WTC11 (cell line): ENCODE measurements at regions not wholly inside any gene's neighbourhood (a gene's known extent, or its start where the extent isn't known, plus 50 kb on each side); places are given as distances from the start of the nearest gene placed in this dataset.

Experiments used
- ATAC-seq: fragments of 200-7000 bp; cut with Tn5 transposase; 2 replicates; pipeline ENCODE4 v1.10.0; 2021; ENCODE audit warnings: mild to moderate bottlenecking, moderate library complexity
- CTCF ChIA-PET: fragments of 300-600 bp; sonication (Branson Sonifier 250); formaldehyde crosslinking; loops from one replicate; lab custom pipeline; 2021; ENCODE audit warnings: antibody characterized with exemption; lab: Charles Lee
- POLR2A ChIA-PET: fragments of 350-600 bp; sonication (Branson Sonifier 250); formaldehyde crosslinking; loops from one replicate; lab custom pipeline; 2021; ENCODE audit warnings: antibody characterized with exemption; lab: Charles Lee
- DNase-seq: peaks from one replicate; pipeline ENCODE4 v3.0.0; 2021; ENCODE audit warnings: low spot score
- H3K27ac Mint-ChIP-seq: 2 replicates; pipeline ENCODE4 v1.8.0; 2021; ENCODE audit warnings: mixed read lengths
- H3K27me3 Mint-ChIP-seq: 2 replicates; pipeline ENCODE4 v1.8.0; 2021; ENCODE audit warnings: low read depth, mild to moderate bottlenecking, moderate library complexity, mixed read lengths
- H3K36me3 Mint-ChIP-seq: 2 replicates; pipeline ENCODE4 v1.8.0; 2021; ENCODE audit warnings: mixed read lengths
- H3K4me1 Mint-ChIP-seq: 2 replicates; pipeline ENCODE4 v1.8.0; 2022; ENCODE audit warnings: mixed read lengths
- H3K4me3 Mint-ChIP-seq: 2 replicates; pipeline ENCODE4 v1.8.0; 2021; ENCODE audit warnings: mild to moderate bottlenecking, moderate library complexity, mixed read lengths
- H3K9me3 Mint-ChIP-seq: 2 replicates; pipeline ENCODE4 v1.8.0; 2021; ENCODE audit warnings: mixed read lengths
- GABPB1 ChIP-seq: sonication (generic); formaldehyde crosslinking; IDR thresholded peaks from 2 replicates; pipeline ENCODE4 v1.8.1; 2023; ENCODE audit warnings: mild to moderate bottlenecking, missing genetic modification reagents
- RORB ChIP-seq: fragments of 250-450 bp; sonication (Bioruptor Pico); IDR thresholded peaks from 2 replicates; pipeline ENCODE4 v1.9.0; 2021; ENCODE audit warnings: mild to moderate bottlenecking
- TCF7 ChIP-seq: sonication (generic); formaldehyde crosslinking; IDR thresholded peaks from 2 replicates; pipeline ENCODE4 v1.8.0; 2022; ENCODE audit warnings: mild to moderate bottlenecking, low read depth, missing genetic modification reagents, moderate library complexity
- TP53 ChIP-seq: sonication (generic); formaldehyde crosslinking; IDR thresholded peaks from 2 replicates; pipeline ENCODE4 v1.8.1; 2023; ENCODE audit warnings: mild to moderate bottlenecking, missing genetic modification reagents
- ZNF121 ChIP-seq: sonication (generic); formaldehyde crosslinking; IDR thresholded peaks from 2 replicates; pipeline ENCODE4 v1.8.0; 2023; ENCODE audit warnings: missing genetic modification reagents
- ZNF138 ChIP-seq: sonication (generic); formaldehyde crosslinking; conservative IDR thresholded peaks from 2 replicates; pipeline ENCODE4 v1.8.1; 2022; ENCODE audit warnings: mild to moderate bottlenecking, moderate library complexity, missing genetic modification reagents
- ZNF219 ChIP-seq: sonication (generic); formaldehyde crosslinking; IDR thresholded peaks from 2 replicates; pipeline ENCODE4 v1.8.0; 2023; ENCODE audit warnings: missing genetic modification reagents, mild to moderate bottlenecking, borderline replicate concordance
- TF ChIP-seq, protein P1 (sequence below): fragments of 250-450 bp; sonication (Bioruptor Pico); IDR thresholded peaks from 2 replicates; pipeline ENCODE4 v2.1.2; 2022; ENCODE audit warnings: mild to moderate bottlenecking, moderate library complexity
- TF ChIP-seq, protein P2 (sequence below): sonication (generic); formaldehyde crosslinking; IDR thresholded peaks from 2 replicates; pipeline ENCODE4 v1.8.1; 2022; ENCODE audit warnings: missing genetic modification reagents, borderline replicate concordance
- TF ChIP-seq, protein P3 (sequence below): sonication (generic); formaldehyde crosslinking; IDR thresholded peaks from 2 replicates; pipeline ENCODE4 v1.8.0; 2023; ENCODE audit warnings: mild to moderate bottlenecking, missing genetic modification reagents
- TF ChIP-seq, protein P4 (sequence below): sonication (generic); formaldehyde crosslinking; IDR thresholded peaks from 2 replicates; pipeline ENCODE4 v1.8.0; 2023; ENCODE audit warnings: missing genetic modification reagents, mild to moderate bottlenecking, borderline replicate concordance

DNA sequence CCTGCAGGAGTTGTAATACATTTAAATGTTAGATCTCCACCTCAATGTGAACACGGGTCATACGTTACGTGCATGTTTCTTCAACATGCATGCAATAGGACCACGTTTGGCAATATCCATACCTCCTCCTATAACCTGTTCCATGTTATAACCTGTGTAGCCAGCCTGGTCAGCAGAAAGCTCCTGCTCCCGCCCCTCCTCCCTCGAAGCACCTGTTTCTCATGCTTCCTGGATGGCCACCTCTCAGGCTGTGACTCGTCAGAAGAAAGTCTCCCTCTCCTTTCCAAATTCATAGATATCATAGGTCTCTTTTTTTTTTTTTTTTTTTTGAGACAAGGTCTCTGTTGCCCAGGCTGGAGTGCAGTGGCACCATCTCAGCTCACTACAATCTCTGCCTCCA is 96.5 kb downstream of the HMX1 start:
- peaks cover 8% of the 10 kb centered on the region for H3K4me1 Mint-ChIP-seq
- no peaks in the 10 kb centered on the region for H3K36me3 Mint-ChIP-seq
- ChIA-PET CTCF (interaction anchor here (0.7 to 1.4 kb wide), 2 partner anchors 87 to 110 kb away, joined by 4 to 5 read pairs; no protein-coding TSS in a partner anchor), POLR2A (no interaction called here)
- H3K9me3 Mint-ChIP-seq, result no peaks in the 10 kb centered on the region
- no peak for ATAC-seq
- DNase-seq, result no peak
- no peak overlapping the region for H3K27ac Mint-ChIP-seq
- H3K27me3 Mint-ChIP-seq, result no peaks in the 10 kb centered on the region; the same call in 1 of the 2 replicates
- TF ChIP-seq, protein P1, sequence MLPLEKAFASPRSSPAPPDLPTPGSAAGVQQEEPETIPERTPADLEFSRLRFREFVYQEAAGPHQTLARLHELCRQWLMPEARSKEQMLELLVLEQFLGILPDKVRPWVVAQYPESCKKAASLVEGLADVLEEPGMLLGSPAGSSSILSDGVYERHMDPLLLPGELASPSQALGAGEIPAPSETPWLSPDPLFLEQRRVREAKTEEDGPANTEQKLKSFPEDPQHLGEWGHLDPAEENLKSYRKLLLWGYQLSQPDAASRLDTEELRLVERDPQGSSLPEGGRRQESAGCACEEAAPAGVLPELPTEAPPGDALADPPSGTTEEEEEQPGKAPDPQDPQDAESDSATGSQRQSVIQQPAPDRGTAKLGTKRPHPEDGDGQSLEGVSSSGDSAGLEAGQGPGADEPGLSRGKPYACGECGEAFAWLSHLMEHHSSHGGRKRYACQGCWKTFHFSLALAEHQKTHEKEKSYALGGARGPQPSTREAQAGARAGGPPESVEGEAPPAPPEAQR (CRISPR knock-in tag), result no peak
- TF ChIP-seq TP53 (CRISPR knock-in tag) (no peak), RORB (CRISPR knock-in tag) (no peak), ZNF138 (CRISPR knock-in tag) (no peak)
- H3K4me3 Mint-ChIP-seq, result no peak overlapping the region

DNA sequence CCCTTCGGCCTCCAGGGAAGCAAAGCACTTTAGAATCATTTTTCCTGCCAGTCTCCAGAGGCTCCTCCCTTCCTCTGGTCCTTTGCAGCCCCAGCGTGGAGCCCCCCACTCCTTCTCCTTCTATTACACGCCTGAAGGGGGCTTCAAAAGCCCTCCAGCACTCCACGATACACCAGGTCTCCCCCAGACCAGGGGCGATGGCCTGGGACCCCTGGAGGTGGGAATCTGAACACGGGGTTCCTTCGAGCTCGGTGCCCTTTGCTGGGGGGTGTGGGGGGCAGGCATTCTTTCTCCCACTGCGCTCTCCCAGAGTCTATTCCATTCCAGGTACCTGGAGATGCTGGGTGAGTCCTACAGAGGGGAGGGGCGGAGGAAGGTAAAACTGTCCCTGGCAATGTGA is 97.6 kb downstream of the HMX1 start:
- Mint-ChIP-seq H3K36me3 (no peaks in the 10 kb centered on the region), H3K4me1 (peaks cover 8% of the 10 kb centered on the region), H3K27me3 (no peaks in the 10 kb centered on the region; the same call in 1 of the 2 replicates), H3K4me3 (no peak overlapping the region), H3K9me3 (no peaks in the 10 kb centered on the region), H3K27ac (no peak overlapping the region)
- peak; percentile 4 for DNase-seq
- POLR2A ChIA-PET, result no interaction called here
- CTCF ChIA-PET, result interaction anchor here (2.0 kb wide), 1 partner anchor 167 kb away, joined by 7 read pairs; no protein-coding TSS in a partner anchor
- TF ChIP-seq ZNF121 (CRISPR knock-in tag), result no peak
- TF ChIP-seq, protein P2, sequence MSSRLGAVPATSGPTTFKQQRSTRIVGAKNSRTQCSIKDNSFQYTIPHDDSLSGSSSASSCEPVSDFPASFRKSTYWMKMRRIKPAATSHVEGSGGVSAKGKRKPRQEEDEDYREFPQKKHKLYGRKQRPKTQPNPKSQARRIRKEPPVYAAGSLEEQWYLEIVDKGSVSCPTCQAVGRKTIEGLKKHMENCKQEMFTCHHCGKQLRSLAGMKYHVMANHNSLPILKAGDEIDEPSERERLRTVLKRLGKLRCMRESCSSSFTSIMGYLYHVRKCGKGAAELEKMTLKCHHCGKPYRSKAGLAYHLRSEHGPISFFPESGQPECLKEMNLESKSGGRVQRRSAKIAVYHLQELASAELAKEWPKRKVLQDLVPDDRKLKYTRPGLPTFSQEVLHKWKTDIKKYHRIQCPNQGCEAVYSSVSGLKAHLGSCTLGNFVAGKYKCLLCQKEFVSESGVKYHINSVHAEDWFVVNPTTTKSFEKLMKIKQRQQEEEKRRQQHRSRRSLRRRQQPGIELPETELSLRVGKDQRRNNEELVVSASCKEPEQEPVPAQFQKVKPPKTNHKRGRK, result no peak
- TF ChIP-seq, protein P3, sequence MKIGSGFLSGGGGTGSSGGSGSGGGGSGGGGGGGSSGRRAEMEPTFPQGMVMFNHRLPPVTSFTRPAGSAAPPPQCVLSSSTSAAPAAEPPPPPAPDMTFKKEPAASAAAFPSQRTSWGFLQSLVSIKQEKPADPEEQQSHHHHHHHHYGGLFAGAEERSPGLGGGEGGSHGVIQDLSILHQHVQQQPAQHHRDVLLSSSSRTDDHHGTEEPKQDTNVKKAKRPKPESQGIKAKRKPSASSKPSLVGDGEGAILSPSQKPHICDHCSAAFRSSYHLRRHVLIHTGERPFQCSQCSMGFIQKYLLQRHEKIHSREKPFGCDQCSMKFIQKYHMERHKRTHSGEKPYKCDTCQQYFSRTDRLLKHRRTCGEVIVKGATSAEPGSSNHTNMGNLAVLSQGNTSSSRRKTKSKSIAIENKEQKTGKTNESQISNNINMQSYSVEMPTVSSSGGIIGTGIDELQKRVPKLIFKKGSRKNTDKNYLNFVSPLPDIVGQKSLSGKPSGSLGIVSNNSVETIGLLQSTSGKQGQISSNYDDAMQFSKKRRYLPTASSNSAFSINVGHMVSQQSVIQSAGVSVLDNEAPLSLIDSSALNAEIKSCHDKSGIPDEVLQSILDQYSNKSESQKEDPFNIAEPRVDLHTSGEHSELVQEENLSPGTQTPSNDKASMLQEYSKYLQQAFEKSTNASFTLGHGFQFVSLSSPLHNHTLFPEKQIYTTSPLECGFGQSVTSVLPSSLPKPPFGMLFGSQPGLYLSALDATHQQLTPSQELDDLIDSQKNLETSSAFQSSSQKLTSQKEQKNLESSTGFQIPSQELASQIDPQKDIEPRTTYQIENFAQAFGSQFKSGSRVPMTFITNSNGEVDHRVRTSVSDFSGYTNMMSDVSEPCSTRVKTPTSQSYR (CRISPR knock-in tag), result no peak
- TF ChIP-seq TCF7 (CRISPR knock-in tag), result no peak
- TF ChIP-seq, protein P4, sequence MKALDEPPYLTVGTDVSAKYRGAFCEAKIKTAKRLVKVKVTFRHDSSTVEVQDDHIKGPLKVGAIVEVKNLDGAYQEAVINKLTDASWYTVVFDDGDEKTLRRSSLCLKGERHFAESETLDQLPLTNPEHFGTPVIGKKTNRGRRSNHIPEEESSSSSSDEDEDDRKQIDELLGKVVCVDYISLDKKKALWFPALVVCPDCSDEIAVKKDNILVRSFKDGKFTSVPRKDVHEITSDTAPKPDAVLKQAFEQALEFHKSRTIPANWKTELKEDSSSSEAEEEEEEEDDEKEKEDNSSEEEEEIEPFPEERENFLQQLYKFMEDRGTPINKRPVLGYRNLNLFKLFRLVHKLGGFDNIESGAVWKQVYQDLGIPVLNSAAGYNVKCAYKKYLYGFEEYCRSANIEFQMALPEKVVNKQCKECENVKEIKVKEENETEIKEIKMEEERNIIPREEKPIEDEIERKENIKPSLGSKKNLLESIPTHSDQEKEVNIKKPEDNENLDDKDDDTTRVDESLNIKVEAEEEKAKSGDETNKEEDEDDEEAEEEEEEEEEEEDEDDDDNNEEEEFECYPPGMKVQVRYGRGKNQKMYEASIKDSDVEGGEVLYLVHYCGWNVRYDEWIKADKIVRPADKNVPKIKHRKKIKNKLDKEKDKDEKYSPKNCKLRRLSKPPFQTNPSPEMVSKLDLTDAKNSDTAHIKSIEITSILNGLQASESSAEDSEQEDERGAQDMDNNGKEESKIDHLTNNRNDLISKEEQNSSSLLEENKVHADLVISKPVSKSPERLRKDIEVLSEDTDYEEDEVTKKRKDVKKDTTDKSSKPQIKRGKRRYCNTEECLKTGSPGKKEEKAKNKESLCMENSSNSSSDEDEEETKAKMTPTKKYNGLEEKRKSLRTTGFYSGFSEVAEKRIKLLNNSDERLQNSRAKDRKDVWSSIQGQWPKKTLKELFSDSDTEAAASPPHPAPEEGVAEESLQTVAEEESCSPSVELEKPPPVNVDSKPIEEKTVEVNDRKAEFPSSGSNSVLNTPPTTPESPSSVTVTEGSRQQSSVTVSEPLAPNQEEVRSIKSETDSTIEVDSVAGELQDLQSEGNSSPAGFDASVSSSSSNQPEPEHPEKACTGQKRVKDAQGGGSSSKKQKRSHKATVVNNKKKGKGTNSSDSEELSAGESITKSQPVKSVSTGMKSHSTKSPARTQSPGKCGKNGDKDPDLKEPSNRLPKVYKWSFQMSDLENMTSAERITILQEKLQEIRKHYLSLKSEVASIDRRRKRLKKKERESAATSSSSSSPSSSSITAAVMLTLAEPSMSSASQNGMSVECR (CRISPR knock-in tag), result no peak
- TF ChIP-seq ZNF138 (CRISPR knock-in tag), result no peak
- TF ChIP-seq ZNF219, result no peak
- no peak for TF ChIP-seq GABPB1 (CRISPR knock-in tag)
- no peak for TF ChIP-seq TP53 (CRISPR knock-in tag)
- no peak for ATAC-seq
